ENCODE measurements at regions not wholly inside any gene's neighbourhood (a gene's known extent, or its start where the extent isn't known, plus 50 kb on each side); places are given as distances from the start of the nearest gene placed in this dataset.

DNA sequence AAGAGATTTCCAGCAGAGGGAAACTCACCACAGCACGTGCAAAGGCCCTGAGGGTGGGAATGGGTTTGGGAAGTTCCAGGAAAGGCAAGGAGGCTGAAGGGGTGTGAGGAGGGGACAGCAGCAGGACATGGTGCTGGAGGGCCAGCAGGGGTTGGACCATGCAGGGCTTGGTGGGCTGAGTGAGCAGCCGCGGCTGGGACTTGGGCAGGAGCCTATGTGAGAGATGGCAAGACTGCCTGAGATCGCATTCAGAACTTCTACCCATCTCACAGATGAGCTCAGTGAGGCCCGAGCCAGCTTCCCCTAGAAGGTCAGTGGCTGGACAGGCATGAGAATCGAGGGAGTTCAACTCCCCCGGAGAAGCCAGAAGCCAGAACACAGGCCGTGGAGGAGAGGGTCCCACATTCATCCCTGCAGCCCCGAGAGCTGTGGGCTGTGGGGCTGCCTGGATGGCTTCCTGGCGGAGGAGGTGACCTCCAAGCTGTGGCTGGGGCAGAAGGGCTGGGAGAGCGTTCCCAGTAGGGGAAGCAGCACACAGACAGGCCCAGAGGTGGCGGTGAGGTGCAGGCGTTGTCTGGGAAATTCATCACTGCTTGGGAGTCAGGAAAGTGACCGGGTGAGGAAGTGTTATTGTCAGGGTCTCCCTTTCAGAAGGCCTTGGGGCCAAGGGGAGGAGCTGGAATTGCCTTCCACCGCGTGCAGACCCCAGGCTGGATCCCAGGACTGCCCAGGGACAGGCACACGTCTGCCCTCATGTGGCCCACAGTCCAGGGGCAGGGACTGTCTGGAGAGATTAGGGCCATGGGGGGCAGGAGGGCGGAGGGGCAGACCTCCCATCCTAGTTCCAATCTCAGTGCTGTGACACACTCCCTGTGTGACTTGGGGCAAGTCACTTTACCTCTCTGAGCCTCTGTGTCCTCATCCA lies 103.8 kb downstream of the CEBPB start:
- DNase-seq (ENCODE audit: low read depth, low spot score), result no peak
- H3K4me3 ChIP-seq (ENCODE audit: low read length), result no peak overlapping the region

DNA sequence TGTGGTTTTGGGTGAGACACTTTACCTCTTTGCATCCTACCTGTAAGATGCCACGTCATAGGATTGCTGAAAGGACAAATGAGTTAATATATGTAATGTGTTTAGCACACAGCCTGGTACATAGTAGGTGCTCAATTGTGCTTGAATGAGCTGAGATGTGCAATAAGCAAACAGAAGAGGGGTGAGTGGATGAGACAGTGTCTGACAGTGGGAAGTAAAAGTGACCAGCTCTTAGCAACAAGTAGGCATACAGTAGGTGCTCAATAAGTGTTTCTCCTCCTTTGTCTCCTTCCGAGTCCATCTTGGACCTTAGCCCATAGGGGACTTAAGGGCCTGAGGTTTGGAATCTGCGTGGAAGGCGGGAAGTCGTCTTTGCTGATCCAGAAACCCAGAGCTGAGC lies 104.7 kb downstream of the CEBPB start:
- no peak for DNase-seq (ENCODE audit: low read depth, low spot score)
- H3K4me3 ChIP-seq (ENCODE audit: low read length), result no peak overlapping the region

DNA sequence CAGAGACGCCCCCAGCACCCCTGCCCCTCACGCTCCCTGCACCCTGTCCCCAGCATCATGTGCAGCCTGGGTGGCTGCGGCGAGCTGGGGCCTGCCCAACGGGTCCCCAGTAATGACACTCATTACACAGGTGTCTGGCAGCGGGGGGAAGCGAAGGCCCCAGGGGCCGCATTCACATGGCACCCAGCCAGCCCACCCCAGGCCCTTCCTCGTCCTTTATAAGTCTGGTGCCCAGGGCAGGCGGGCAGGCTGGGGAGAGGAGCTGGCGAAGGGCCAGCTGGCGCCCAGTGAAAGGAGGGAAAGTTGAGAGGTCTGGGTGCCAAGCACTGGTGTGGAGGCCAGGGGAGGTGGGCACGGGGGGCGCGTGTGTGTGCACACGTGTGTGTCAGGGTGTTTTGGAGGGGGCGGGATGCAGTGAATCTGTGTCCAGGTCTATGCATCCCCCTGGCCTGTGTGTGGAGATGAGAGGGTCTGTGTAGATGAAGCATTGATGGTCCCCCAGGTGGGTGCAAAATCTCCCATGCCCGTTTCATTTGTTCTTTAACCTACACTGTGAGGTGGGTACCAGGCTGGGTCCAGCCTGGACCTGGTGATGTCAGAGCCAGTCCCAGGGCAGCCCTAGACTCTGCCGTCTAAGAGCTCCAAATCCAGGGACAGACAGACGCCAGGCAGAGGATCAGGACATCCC lies 105.3 kb downstream of the CEBPB start:
- no peak for DNase-seq (ENCODE audit: low read depth, low spot score)
- no peak overlapping the region for H3K4me3 ChIP-seq (ENCODE audit: low read length)

DNA sequence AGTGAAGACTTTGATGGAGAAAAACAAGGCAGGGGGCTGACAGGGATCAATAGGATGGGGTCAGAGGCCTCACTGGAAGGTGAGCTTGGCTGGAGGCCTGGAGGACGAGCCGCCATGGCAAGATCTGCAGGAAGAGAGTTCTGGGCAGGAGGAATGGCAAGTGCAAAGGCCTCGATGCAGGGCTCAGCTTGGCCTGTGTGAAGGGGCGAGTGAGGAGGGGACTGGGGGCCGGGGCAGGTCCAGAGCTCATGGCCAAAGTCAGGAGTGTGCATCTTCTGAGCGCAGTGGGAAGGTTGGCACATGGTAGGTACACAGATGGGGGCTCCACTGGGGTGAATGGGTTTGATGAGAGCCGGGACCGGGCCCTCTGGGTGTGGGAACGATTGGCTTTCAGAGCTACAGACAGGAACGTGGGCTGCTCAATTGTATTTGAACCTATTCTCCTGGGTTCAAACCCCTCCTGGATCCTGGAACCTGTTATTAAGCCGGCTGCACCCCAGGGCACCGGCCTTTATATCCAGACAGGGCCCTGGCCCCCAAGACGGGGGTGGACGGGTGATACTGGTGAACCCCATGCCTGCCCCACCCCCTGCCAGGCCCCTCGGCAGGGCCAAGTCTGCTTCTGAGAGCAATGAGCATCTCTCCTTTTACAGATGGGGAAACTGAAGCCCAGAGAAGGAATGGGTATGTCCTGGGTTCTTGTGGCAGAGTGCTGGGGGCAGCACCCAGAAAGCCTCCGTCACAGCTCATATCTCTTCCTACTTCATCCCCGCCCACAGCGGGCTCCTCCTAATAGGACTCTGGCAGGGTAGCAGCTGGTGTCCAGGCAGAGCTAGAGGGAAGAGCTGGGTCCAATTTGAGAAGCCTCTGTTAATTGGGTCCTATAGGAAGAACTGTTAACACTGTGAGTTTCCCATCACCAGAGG lies 106.1 kb downstream of the CEBPB start:
- H3K4me3 ChIP-seq (ENCODE audit: low read length), result no peak overlapping the region
- no peak for DNase-seq (ENCODE audit: low read depth, low spot score)

DNA sequence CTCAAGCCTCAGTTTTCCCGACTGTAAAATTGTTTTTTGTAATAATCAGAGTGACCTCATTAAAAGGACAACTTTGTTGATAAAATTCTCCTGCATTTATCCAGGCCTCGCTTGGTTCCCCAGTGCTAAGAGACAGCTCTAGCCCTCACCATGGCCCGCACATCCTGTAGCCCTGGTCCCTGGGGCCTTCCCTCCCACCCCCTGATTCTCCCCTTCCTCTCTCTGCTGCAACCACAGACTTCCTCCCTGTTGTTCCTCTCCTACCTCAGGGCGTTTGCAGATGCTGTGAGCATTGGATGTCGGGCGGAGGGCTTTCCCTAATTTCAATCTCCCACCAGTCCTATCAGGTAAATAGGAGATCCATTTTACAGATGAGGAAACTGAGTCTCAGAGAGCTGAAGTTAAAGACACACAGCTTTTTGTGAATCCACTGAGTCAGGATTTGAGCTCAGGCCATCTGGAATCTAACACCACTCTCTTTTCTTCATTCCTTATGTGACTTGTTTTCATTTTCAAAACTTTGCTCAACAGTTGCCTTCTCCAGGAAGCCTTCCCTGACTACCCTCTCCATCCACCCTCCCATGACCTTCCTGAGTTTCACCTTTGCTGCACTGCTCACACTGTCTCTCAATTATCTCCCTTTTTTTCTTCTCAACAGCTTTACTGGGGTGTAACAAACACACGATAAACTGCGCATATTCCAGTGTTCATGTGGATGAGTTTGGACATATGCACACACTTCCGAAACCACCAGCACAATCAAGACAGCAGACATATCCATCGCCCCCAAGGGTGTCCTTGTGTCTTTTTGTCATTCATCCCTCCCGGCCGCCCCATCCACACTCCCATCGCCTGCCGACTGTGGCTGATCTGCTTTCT lies 107.1 kb downstream of the CEBPB start:
- H3K4me3 ChIP-seq (ENCODE audit: low read length), result no peak overlapping the region
- peak; percentile 58 for DNase-seq (ENCODE audit: low read depth, low spot score)

DNA sequence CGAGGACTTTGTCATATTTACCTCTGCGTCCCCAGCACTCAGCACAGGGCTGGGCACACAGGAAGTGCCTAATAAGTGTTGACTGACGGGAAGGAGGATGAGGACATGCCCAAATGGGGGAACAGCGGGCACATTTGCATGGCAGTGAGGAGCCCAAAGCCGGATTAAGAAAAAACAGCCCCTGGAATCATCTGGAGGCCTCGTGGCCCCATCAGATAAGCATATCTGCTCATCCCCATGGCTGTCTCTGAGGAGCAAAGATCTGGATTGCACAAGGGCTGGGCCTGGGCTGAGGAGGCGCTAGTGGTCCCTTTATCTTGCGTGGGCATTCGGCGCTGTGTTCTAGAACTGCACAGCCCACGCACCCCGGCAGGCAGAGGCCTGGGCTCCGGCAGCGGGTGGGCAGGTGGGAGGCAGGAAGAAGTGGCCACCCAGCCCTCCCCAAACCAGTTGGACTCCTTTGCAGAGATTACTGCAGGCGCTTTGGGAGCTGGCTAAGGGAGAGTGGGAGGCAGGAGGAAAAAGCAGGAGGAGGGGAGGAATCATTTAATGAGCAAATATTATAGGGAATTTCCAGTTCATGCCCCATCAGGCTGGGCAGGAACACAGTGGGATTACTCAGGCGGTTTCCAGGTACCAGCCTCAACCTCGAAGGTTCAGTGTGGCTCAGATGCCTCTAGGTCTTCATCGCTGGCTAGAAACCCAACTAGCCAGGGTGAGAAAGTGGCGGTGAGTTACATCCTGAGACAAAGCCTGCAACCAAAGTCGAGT lies 108.1 kb downstream of the CEBPB start:
- DNase-seq (ENCODE audit: low read depth, low spot score), result no peak
- H3K4me3 ChIP-seq (ENCODE audit: low read length), result no peak overlapping the region

DNA sequence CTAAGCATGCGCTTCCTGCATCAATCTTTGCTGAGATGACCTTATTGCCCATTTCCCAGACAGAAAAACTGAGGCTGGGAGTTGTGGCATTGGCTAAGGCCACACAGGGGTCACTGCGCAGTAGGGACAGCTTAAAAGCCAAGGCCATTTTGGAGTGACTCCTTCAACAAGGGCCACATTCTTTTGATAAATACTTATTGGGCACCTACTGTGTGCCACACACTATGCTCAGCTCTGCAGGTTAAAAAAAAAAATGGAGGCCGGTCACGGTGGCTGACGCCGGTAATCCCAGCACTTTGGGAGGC lies 108.6 kb downstream of the CEBPB start:
- no peak for DNase-seq (ENCODE audit: low read depth, low spot score)
- H3K4me3 ChIP-seq (ENCODE audit: low read length), result no peak overlapping the region

DNA sequence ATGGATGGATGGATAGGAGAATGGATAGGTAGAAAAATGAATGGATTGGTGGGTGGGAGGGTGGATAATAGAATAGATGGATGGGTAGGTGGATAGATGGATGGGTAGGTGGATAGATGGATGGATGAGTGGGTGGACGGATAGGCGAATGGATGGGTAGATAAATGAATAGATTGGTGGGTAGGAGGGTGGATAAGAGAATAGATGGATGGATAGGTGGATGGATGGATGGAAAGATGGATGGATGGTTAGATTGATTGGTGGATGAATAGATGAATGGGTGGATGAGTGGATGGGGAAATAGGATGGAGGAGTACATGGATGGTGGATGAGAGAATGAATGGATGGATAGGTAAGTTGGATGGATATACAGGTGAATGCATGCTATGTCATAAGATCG lies 110.5 kb downstream of the CEBPB start:
- H3K4me3 ChIP-seq (ENCODE audit: low read length), result no peak overlapping the region
- DNase-seq (ENCODE audit: low read depth, low spot score), result no peak

DNA sequence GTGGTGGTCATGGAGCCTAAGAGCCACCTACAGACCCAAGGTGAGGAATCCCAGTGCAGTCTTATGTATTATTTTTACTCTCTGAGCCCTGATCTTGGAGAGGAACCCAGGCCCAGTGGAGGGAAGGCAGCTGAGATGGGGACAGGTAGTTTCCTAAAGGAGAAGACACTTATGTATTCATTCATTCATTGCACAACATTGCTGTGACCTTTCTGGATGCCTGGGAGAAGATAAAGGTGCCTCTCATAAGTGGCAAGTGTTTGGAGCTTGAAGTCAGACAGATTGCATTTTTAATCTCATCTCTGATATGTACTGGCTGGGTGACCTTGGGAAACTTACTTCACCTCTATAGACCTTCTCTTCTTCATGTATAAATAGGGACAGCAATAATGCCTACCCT lies 111.1 kb downstream of the CEBPB start:
- DNase-seq (ENCODE audit: low read depth, low spot score), result no peak

DNA sequence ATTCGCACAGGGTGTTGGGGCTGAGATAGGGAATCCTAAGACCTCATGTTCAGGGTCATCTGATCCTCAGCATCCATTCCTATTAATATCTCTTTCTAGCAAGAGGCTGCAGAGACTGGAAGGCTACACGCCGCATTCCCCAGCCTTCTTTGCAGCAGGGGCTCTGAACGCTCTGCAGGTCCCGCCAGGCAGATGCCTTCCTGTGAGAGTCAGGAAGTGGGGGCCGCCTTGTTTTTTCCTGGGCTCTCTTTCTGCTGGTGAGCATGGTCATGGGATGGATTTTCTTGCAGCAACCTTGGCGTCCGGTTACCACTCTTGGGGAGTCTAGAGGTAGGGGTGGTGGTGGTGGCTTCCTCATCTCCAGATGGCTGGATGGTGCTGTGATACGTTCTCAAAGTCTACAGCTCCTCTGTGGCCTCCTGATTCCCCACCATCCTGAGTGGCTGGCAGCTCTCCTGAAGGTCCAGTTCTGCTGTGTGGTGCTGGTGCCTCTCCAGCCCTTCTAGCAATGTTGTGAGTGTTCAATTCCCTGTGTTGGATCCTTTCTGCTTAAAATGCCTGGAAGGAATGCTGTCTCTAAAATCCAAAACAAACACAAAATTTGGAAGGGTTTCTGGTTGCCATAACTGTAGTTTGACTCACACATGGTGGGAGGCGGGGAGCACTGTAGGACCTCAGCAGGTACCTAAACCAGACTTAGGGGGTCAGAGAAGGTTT lies 111.9 kb downstream of the CEBPB start:
- no peak overlapping the region for H3K4me3 ChIP-seq (ENCODE audit: low read length)
- DNase-seq (ENCODE audit: low read depth, low spot score), result no peak

More for the DNA sequence above, 111.1 kb downstream of the CEBPB start:
- no peak overlapping the region for H3K4me3 ChIP-seq (ENCODE audit: low read length)

DNA sequence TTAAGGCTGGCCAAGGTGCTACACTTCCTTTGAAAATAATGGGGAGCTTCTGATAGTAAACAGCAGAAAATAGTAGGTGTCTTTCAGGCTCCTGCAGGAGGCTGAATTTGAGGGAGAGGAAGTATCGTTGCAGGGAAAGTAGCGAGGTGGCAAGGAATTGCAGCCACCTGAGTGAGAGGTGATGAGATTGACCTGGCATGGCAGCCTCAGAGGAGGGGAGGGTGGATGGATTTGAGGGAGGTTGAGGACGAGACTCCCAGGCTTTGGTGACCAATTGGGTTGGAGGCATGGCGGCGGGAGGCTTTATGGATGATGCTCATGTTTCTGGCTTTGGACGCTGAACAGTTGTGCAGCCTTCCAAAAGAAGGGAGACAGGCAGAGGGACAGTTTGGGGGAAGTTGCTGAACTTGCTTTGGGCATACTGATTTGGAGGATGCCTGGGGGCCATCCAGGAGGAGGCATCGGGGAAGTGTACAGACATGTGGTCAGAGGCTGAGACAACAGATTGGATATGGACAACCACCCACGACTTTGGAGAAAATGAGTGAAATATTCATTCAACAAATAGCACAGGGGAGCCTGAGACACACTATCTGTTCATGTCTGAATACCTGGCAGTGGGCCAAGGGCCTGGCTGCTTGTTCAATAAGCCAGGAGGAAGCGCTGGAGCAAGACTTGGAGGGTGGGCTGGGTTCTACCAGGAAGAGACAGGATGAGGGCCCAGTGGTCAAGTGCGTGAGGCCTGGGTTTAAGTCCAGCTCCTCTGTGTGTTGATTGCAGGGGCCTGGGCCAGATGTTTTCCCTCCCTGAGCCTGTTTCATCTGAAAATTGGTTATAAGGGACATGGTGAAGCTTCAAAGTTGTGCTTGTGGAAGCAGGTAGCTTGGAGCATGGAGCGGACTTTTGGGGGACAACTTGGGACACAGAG lies 113.2 kb downstream of the CEBPB start:
- DNase-seq (ENCODE audit: low read depth, low spot score), result no peak
- no peak overlapping the region for H3K4me3 ChIP-seq (ENCODE audit: low read length)

DNA sequence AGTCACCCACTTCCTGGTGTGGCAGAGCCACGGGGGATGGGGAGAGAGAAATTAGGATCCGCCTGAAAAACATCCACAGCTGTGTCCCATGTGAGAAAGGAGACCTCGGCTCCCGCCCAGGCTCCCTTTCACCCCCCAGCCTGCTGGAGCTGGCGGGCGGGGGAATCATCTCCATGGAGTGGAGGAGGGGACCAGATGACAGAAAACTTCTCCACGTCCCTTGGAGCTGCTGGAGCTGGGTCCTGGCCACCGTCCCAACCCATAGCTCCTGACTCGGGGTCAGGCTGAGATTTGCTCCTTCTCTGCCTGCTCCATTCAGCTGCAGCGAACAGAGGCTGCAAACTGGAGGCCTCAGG lies 113.8 kb downstream of the CEBPB start:
- no peak overlapping the region for H3K4me3 ChIP-seq (ENCODE audit: low read length)
- no peak for DNase-seq (ENCODE audit: low read depth, low spot score)

DNA sequence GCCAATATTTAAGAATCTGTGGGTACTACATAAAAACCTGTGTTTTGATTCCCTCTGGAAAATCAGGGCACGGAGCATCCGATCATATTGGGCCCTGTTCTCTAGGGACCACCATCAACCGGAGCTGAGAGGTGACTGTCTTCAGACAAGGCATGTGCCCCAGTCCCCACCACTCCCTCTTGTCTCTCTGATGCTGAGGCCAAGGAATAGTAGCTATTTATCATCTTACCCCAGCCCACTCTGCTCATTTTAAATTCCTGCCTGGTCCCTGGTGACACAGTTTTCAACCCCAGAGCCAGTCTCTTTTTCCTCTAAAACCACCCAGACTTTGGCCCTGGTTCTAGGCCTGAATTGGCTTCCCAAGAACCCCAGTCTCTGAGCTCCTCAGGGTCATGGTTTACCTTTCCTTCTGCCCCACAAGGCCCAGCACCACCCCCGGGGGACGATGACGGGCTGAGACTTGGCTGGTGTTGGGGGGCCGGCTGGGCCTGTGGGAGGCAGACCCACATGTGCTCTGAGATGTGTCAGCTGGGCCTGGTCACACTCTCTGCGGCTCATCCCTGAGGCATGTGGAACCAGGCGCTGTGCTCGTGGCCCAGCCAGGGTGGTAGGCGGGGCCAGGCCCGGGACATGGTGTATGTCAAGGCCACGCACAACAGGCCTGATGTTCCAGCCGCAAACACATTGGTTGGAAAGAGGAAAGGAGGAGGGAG lies 114.4 kb downstream of the CEBPB start:
- H3K4me3 ChIP-seq (ENCODE audit: low read length), result no peak overlapping the region
- no peak for DNase-seq (ENCODE audit: low read depth, low spot score)

DNA sequence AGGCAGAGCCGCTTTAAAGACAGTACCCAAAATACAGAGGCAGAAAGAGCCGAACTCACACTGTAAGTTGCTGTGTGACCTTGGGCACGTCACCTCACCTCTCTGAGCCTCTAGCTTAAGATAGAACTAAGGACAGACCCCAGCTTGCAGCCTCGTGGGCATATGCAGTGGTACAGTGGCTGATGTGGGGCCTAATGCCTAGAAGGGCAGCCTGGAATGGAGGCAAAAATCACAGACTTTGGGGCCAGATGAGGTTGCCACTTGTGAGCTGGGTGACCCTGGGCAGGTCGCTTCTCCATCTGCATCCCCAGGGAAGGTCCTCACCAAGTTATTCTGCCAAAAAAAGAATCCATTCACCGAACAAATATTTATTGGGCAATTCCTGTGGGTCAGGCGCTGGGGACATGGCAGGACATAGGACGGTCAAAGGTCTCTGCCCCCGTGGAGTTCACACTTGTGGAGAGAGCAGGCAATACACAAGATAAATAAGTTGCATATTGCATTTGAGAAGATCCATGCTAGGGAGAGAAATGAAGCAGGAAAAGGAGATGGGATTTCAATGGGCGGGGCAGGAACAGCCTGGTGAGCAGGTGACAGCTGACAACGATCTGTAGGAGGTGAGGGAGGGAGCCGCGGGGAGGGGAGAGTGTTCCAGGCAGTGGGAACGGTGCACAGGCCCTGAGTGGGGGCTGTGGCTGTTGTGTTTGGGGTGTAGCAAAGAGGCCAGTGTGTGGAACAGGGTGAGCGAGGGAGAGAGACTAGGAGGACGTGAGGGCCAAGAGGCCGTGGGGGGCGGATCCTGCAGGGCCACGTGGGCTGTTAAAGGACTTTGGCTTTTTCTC lies 115.2 kb downstream of the CEBPB start:
- H3K4me3 ChIP-seq (ENCODE audit: low read length), result no peak overlapping the region
- no peak for DNase-seq (ENCODE audit: low read depth, low spot score)
